ENCODE measurements at regions not wholly inside any gene's neighbourhood (a gene's known extent, or its start where the extent isn't known, plus 50 kb on each side); places are given as distances from the start of the nearest gene placed in this dataset.

DNA sequence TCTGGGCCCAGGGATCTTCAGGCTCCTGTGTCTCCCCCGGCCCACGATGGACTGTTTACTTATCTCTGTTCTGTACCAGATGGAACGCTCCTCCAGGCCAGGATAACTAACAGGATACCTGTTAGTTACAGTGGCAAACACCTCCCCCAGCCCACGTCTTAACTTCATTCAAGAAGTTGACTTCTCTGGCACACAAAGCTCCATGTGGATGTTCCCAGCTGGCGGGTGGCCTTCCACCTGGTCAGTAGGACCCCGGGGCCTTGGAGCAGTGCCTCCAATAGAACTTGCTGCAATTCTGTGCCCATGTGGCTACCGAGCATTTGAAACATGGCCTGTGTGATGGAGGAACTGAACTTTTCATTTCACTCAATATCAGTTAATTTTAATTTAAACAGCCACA is 165.1 kb upstream of the GLI2 start:
- DNase-seq (ENCODE audit: low read depth in 1 of 2, low spot score in 2 of 2): no peak
- Histone ChIP-seq H3K9ac (replicated peaks in 1 of 4; ENCODE audit: extremely low read depth in 1 of 4, low read depth in 3 of 4, low read length in 3 of 4) (no peak overlapping the region), H3K14ac (ENCODE audit: insufficient read length) (no peak overlapping the region), H2BK5ac (ENCODE audit: low read depth, low read length) (no peak overlapping the region), H2BK15ac (ENCODE audit: low read length) (no peak overlapping the region), H2AFZ (ENCODE audit: low read length) (no peak overlapping the region), H2AK5ac (ENCODE audit: low read depth, low read length) (no peak overlapping the region), H3K18ac (ENCODE audit: extremely low read depth, low read length) (no peak overlapping the region), H3K79me1 (ENCODE audit: low read depth, low read length) (no peaks in the 10 kb centered on the region), H4K20me1 (replicated peaks in 1 of 2; ENCODE audit: control insufficient read depth in 1 of 2, insufficient read depth in 2 of 2, low read length in 2 of 2) (no peaks in the 10 kb centered on the region), H3K4me2 (ENCODE audit: insufficient read depth in 1 of 2, low read depth in 2 of 2, low read length in 2 of 2) (no peak overlapping the region), H4K91ac (replicated peaks; ENCODE audit: insufficient read length, low read length) (no peak overlapping the region), H4K8ac (ENCODE audit: extremely low read depth, insufficient read depth, low read length) (no peak overlapping the region), H3K36me3 (ENCODE audit: control insufficient read depth in 2 of 4, insufficient read depth in 4 of 4, low read length in 3 of 4) (no peaks in the 10 kb centered on the region), H2BK120ac (replicated peaks; ENCODE audit: low read depth, low read length) (no peak overlapping the region), H3K27me3 (replicated peaks in 1 of 4; ENCODE audit: control insufficient read depth in 3 of 4, extremely low read depth in 1 of 4, insufficient read depth in 3 of 4, low read length in 3 of 4) (peaks cover 0 to 31% (median 17%) of the 10 kb centered on the region in 4 experiments; a peak in 6 of 7 replicates), H3K27ac (ENCODE audit: low read depth, low read length) (no peak overlapping the region), H3K79me2 (ENCODE audit: control insufficient read depth in 1 of 2, insufficient read depth in 2 of 2, low read length in 2 of 2) (no peaks in the 10 kb centered on the region), H2BK20ac (ENCODE audit: low read length) (no peak overlapping the region), H3K4me3 (ENCODE audit: extremely low read depth in 1 of 4, insufficient read depth in 2 of 4, low read depth in 3 of 4, low read length in 4 of 4) (no peak overlapping the region), H3K9me3 (ENCODE audit: insufficient read depth in 2 of 2, low read depth in 1 of 2, low read length in 1 of 2) (no peaks in the 10 kb centered on the region), H3K4me1 (replicated peaks in 1 of 4; ENCODE audit: control insufficient read depth in 3 of 4, insufficient read depth in 4 of 4, low read length in 3 of 4) (peaks cover 0 to 2% (median under 1%) of the 10 kb centered on the region in 4 experiments; a peak in 4 of 7 replicates), H4K5ac (ENCODE audit: insufficient read length, low read depth, low read length) (no peak overlapping the region), H3K4ac (replicated peaks; ENCODE audit: insufficient read length, low read depth, low read length) (no peak overlapping the region), H2BK12ac (ENCODE audit: low read depth, low read length) (no peak overlapping the region), H3K23ac (ENCODE audit: insufficient read length) (no peak overlapping the region), H3K23me2 (ENCODE audit: low read depth, low read length) (no peaks in the 10 kb centered on the region), H3K56ac (replicated peaks; ENCODE audit: insufficient read length, low read depth, low read length) (no peak overlapping the region)
- no peak for TF ChIP-seq HDAC6 (IDR thresholded peaks at IDR 0.05; ENCODE audit: low read depth, low read length)
- ChIA-PET CTCF (ENCODE audit: partially characterized antibody) (interaction anchor here (1.1 to 1.6 kb wide), 2 partner anchors 103 to 110 kb away, joined by 3 read pairs; no protein-coding TSS in a partner anchor), POLR2A (ENCODE audit: partially characterized antibody) (no interaction called here)
- FAIRE-seq: no peak
- 79% methylated on average over 7 of the region's 7 CpGs; no CpG with 5 or more reads in 1 of the 2 experiments for WGBS, 2 experiments (ENCODE audit: extremely low coverage in 1 of 2, insufficient coverage in 1 of 2, insufficient read length in 1 of 2, insufficient replicate concordance in 2 of 2, low coverage in 1 of 2, low lambda C conversion rate in 2 of 2, missing lambda C conversion rate in 1 of 2)
